ENCODE measurements at regions not wholly inside any gene's neighbourhood (a gene's known extent, or its start where the extent isn't known, plus 50 kb on each side); places are given as distances from the start of the nearest gene placed in this dataset.

DNA sequence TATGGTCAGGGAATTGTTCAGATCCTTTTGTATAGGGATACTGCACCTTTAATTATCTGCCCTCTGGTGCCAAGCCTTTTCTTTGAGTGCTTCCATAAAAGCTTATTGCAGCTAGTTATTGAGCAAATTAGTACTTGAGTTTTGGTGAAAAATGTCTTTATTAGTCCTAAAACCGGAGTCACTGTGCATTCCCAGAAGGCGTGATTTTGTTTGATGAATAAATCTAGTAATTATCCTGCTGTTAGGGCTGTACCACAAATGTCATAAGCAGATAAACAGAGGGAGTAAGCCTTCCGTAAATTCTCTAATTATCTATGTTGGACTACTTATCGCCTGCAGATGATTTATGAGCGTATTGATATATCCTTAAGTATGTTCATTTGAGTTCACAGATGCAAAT lies 620.7 kb upstream of the ARRDC3 start:
- no peak for TF ChIP-seq POLR2AphosphoS5 (IDR thresholded peaks at IDR 0.05)
- TF ChIP-seq, protein P1, sequence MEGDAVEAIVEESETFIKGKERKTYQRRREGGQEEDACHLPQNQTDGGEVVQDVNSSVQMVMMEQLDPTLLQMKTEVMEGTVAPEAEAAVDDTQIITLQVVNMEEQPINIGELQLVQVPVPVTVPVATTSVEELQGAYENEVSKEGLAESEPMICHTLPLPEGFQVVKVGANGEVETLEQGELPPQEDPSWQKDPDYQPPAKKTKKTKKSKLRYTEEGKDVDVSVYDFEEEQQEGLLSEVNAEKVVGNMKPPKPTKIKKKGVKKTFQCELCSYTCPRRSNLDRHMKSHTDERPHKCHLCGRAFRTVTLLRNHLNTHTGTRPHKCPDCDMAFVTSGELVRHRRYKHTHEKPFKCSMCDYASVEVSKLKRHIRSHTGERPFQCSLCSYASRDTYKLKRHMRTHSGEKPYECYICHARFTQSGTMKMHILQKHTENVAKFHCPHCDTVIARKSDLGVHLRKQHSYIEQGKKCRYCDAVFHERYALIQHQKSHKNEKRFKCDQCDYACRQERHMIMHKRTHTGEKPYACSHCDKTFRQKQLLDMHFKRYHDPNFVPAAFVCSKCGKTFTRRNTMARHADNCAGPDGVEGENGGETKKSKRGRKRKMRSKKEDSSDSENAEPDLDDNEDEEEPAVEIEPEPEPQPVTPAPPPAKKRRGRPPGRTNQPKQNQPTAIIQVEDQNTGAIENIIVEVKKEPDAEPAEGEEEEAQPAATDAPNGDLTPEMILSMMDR (IDR thresholded peaks at IDR 0.05) = no peak
- TF ChIP-seq EP300 (IDR thresholded peaks at IDR 0.05; ENCODE audit: low read depth) = no peak
- no peak for TF ChIP-seq POLR2A (IDR thresholded peaks at IDR 0.05)
